ENCODE measurements at regions not wholly inside any gene's neighbourhood (a gene's known extent, or its start where the extent isn't known, plus 50 kb on each side); places are given as distances from the start of the nearest gene placed in this dataset.

DNA sequence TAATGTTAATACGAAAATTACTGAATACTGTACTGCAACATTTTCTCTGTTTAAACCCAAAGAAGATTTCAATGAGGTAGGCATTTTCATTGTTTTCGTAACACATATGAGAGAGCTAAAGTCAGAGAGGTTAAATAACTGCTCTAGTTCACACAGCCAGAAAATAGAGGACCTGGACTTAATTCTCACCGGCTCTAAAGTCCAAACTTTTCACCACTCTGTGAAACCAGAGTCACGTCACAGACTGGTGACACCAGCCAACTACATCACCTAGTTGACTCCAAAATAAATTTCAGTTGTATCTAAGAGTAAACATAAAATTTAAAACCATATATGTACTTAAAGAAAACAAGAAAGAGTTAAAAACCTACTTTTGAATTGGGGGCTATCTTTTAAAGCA, 146.7 kb downstream of the FCRL5 start:
- TF ChIP-seq CTCF (IDR thresholded peaks at IDR 0.05; ENCODE audit: low read depth, low read length, poor library complexity, severe bottlenecking) (no peak), EZH2phosphoT487 (IDR thresholded peaks at IDR 0.05; ENCODE audit: borderline replicate concordance, low read length) (no peak)
